LNCAP (cell line): ENCODE measurements at regions not wholly inside any gene's neighbourhood (a gene's known extent, or its start where the extent isn't known, plus 50 kb on each side); places are given as distances from the start of the nearest gene placed in this dataset.

ENCODE experiments used
- CTCF ChIP-seq: fragments of 450-650 bp; IDR thresholded peaks from 2 replicates; pipeline ENCODE4 v1.5.1; 2017; ENCODE audit warnings: mild to moderate bottlenecking

- no peak for TF ChIP-seq CTCF
These were observed 185.9 kb downstream of the FAT3 start for GRCh38 chr11:92410526-92410925.

GRCh38 chr11:92411431-92411830 lies 186.8 kb downstream of the FAT3 start:
- TF ChIP-seq CTCF: no peak

GRCh38 chr11:92413757-92414513 lies 189.3 kb downstream of the FAT3 start:
- TF ChIP-seq CTCF: no peak

- no peak for TF ChIP-seq CTCF
These were observed 192.5 kb downstream of the FAT3 start for GRCh38 chr11:92416971-92417725.

- no peak for TF ChIP-seq CTCF
These were observed 198.8 kb downstream of the FAT3 start for GRCh38 chr11:92423115-92424034.

GRCh38 chr11:92424281-92424680 lies 199.7 kb downstream of the FAT3 start:
- TF ChIP-seq CTCF: no peak

- no peak for TF ChIP-seq CTCF
These were observed 200.5 kb downstream of the FAT3 start for GRCh38 chr11:92425127-92425526.
